ENCODE measurements at regions not wholly inside any gene's neighbourhood (a gene's known extent, or its start where the extent isn't known, plus 50 kb on each side); places are given as distances from the start of the nearest gene placed in this dataset.

DNA sequence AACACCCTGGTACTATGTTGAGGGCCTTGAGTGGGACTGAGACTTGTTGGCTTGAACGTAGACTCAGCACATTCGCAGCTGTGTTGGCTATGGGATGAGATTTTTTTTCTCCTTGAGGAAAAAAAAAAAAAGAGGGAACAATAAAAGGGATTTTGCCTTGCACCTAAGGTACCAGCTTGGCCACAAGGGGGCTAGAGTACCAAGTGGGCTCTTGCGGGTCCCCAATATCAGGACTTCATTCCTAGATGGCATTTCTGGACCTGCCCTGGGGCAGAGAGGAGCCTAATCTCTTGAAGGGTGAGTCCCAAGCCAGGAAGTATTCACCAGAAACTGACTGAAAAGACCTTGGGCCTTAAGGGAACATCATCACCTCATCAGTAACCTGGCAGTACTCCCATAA lies 1083.6 kb upstream of the PHF14 start:
- Histone ChIP-seq H3K9ac (ENCODE audit: insufficient read depth, low read length, poor library complexity, severe bottlenecking) (no peak overlapping the region), H4K20me1 (ENCODE audit: insufficient read depth, low read length) (no peaks in the 10 kb centered on the region), H3K9me3 (replicated peaks in 1 of 2; ENCODE audit: control insufficient read depth in 1 of 2, insufficient read depth in 1 of 2, low read length in 2 of 2) (peaks cover 18 to 19% of the 10 kb centered on the region in 2 donors), H3K4me2 (replicated peaks; ENCODE audit: extremely low read depth, low read length, poor library complexity, severe bottlenecking) (no peak overlapping the region), H3K27ac (ENCODE audit: low read depth in 1 of 2, low read length in 2 of 2) (no peak overlapping the region), H3K27me3 (ENCODE audit: control insufficient read depth in 2 of 2, insufficient read depth in 2 of 2, low read length in 2 of 2) (no peaks in the 10 kb centered on the region), H2AFZ (ENCODE audit: insufficient read depth, low read depth, low read length, poor library complexity, severe bottlenecking) (no peak overlapping the region), H3K36me3 (replicated peaks in 1 of 2; ENCODE audit: control insufficient read depth in 1 of 2, insufficient read depth in 2 of 2, low read length in 2 of 2) (no peaks in the 10 kb centered on the region), H3K4me1 (ENCODE audit: control insufficient read depth in 1 of 2, insufficient read depth in 2 of 2, low read length in 2 of 2) (no peaks in the 10 kb centered on the region), H3K4me3 (replicated peaks in 1 of 3; ENCODE audit: low read depth in 2 of 3, low read length in 3 of 3) (no peak overlapping the region), H3K79me2 (ENCODE audit: insufficient read depth, low read length) (no peaks in the 10 kb centered on the region)
- Mint-ChIP-seq H3K4me1 (no peaks in the 10 kb centered on the region), H3K27ac (no peak overlapping the region), H3K27me3 (ENCODE audit: low read depth in 3 of 3) (no peaks in the 10 kb centered on the region), H3K9me3 (peaks cover 4 to 16% (median 6%) of the 10 kb centered on the region in 7 donors), H3K36me3 (no peaks in the 10 kb centered on the region), H3K4me3 (no peak overlapping the region)
- TF ChIP-seq, protein P1, sequence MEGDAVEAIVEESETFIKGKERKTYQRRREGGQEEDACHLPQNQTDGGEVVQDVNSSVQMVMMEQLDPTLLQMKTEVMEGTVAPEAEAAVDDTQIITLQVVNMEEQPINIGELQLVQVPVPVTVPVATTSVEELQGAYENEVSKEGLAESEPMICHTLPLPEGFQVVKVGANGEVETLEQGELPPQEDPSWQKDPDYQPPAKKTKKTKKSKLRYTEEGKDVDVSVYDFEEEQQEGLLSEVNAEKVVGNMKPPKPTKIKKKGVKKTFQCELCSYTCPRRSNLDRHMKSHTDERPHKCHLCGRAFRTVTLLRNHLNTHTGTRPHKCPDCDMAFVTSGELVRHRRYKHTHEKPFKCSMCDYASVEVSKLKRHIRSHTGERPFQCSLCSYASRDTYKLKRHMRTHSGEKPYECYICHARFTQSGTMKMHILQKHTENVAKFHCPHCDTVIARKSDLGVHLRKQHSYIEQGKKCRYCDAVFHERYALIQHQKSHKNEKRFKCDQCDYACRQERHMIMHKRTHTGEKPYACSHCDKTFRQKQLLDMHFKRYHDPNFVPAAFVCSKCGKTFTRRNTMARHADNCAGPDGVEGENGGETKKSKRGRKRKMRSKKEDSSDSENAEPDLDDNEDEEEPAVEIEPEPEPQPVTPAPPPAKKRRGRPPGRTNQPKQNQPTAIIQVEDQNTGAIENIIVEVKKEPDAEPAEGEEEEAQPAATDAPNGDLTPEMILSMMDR (IDR thresholded peaks at IDR 0.05) = no peak
- intact Hi-C loops (cut with micrococcal nuclease) = no loop called here
- WGBS (ENCODE audit: insufficient coverage) = 95% methylated on average over 2 of the region's 3 CpGs
- DNase-seq = no peak

DNA sequence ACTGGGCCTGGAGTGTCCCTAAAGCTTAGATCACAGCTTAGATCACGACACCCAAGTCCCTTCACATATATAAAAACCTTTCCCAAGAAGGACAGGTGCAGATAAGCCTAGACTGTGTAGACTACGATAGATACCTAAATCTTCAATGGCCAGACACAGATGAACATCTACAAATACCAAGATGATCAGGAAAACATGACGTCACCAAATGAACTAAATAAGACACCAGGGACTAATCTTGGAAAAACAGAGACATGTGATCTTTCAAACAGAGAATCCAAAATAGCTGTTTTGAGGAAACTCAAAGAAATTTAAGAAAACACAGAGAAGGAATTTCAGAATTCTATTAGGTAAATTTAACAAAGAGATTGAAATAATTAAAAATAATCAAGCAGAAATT lies 1082.6 kb upstream of the PHF14 start:
- H3K27ac Mint-ChIP-seq = no peak overlapping the region

More for the DNA sequence above, 1082.6 kb upstream of the PHF14 start:
- no peaks in the 10 kb centered on the region for H3K79me2 ChIP-seq (ENCODE audit: insufficient read depth, low read length)
- H3K9me3 ChIP-seq (replicated peaks in 1 of 2; ENCODE audit: control insufficient read depth in 1 of 2, insufficient read depth in 1 of 2, low read length in 2 of 2) = peaks cover 15 to 18% of the 10 kb centered on the region in 2 donors
- H3K27ac ChIP-seq (ENCODE audit: low read depth in 1 of 2, low read length in 2 of 2) = no peak overlapping the region
- Mint-ChIP-seq H3K9me3 (peaks cover 4 to 16% (median 6%) of the 10 kb centered on the region in 7 donors), H3K36me3 (no peaks in the 10 kb centered on the region), H3K4me3 (no peak overlapping the region), H3K4me1 (no peaks in the 10 kb centered on the region), H3K27me3 (ENCODE audit: low read depth in 3 of 3) (no peaks in the 10 kb centered on the region)
- 89% methylated on average over 1 of the region's 3 CpGs for WGBS (ENCODE audit: insufficient coverage)
- H3K36me3 ChIP-seq (replicated peaks in 1 of 2; ENCODE audit: control insufficient read depth in 1 of 2, insufficient read depth in 2 of 2, low read length in 2 of 2) = no peaks in the 10 kb centered on the region
- H3K4me3 ChIP-seq (replicated peaks in 1 of 3; ENCODE audit: low read depth in 2 of 3, low read length in 3 of 3) = no peak overlapping the region
- no peaks in the 10 kb centered on the region for H3K4me1 ChIP-seq (ENCODE audit: control insufficient read depth in 1 of 2, insufficient read depth in 2 of 2, low read length in 2 of 2)
- no peak overlapping the region for H3K4me2 ChIP-seq (replicated peaks; ENCODE audit: extremely low read depth, low read length, poor library complexity, severe bottlenecking)
- DNase-seq = no peak
- H2AFZ ChIP-seq (ENCODE audit: insufficient read depth, low read depth, low read length, poor library complexity, severe bottlenecking) = no peak overlapping the region
- intact Hi-C loops (cut with micrococcal nuclease) = no loop called here
- no peaks in the 10 kb centered on the region for H3K27me3 ChIP-seq (ENCODE audit: control insufficient read depth in 2 of 2, insufficient read depth in 2 of 2, low read length in 2 of 2)
- H4K20me1 ChIP-seq (ENCODE audit: insufficient read depth, low read length) = no peaks in the 10 kb centered on the region
- no peak overlapping the region for H3K9ac ChIP-seq (ENCODE audit: insufficient read depth, low read length, poor library complexity, severe bottlenecking)
- TF ChIP-seq, protein P1 (IDR thresholded peaks at IDR 0.05) = no peak
